ENCODE measurements at regions not wholly inside any gene's neighbourhood (a gene's known extent, or its start where the extent isn't known, plus 50 kb on each side); places are given as distances from the start of the nearest gene placed in this dataset.

- TF ChIP-seq, protein P1, sequence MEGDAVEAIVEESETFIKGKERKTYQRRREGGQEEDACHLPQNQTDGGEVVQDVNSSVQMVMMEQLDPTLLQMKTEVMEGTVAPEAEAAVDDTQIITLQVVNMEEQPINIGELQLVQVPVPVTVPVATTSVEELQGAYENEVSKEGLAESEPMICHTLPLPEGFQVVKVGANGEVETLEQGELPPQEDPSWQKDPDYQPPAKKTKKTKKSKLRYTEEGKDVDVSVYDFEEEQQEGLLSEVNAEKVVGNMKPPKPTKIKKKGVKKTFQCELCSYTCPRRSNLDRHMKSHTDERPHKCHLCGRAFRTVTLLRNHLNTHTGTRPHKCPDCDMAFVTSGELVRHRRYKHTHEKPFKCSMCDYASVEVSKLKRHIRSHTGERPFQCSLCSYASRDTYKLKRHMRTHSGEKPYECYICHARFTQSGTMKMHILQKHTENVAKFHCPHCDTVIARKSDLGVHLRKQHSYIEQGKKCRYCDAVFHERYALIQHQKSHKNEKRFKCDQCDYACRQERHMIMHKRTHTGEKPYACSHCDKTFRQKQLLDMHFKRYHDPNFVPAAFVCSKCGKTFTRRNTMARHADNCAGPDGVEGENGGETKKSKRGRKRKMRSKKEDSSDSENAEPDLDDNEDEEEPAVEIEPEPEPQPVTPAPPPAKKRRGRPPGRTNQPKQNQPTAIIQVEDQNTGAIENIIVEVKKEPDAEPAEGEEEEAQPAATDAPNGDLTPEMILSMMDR (IDR thresholded peaks at IDR 0.05) = no peak
- no peak for TF ChIP-seq POLR2AphosphoS5 (IDR thresholded peaks at IDR 0.05)
- no peak for TF ChIP-seq POLR2A (IDR thresholded peaks at IDR 0.05)
- TF ChIP-seq EP300 (IDR thresholded peaks at IDR 0.05) = no peak
These were observed 357.1 kb downstream of the TCERG1L start for GRCh38 chr10:130954326-130954905.
